Mucosa of stomach (tissue), 1 donor: ENCODE measurements at regions not wholly inside any gene's neighbourhood (a gene's known extent, or its start where the extent isn't known, plus 50 kb on each side); places are given as distances from the start of the nearest gene placed in this dataset.
"Not testable (repeated sequence)": the region's sequence is repeated elsewhere in the genome, so short reads cannot be mapped to it uniquely, and the experiment has no call there.

Experiments
- H3K27me3 ChIP-seq: one replicate; pipeline ENCODE4 v1.7.0; 2013; ENCODE audit warnings: mild to moderate bottlenecking, low read length; ENCODE audit not compliant: control insufficient read depth, insufficient read depth
- H3K36me3 ChIP-seq: one replicate; pipeline ENCODE4 v1.7.0; 2013; ENCODE audit warnings: low read length; ENCODE audit not compliant: control insufficient read depth, insufficient read depth
- H3K4me1 ChIP-seq: one replicate; pipeline ENCODE4 v1.7.0; 2013; ENCODE audit warnings: mild to moderate bottlenecking, low read length; ENCODE audit not compliant: control insufficient read depth, insufficient read depth
- H3K4me3 ChIP-seq: one replicate; pipeline ENCODE4 v1.7.0; 2013; ENCODE audit warnings: low read length
- H3K9ac ChIP-seq: one replicate; pipeline ENCODE4 v1.7.0; 2013; ENCODE audit warnings: mild to moderate bottlenecking, low read length, moderate library complexity
- H3K9me3 ChIP-seq: one replicate; pipeline ENCODE4 v1.7.0; 2013; ENCODE audit warnings: mild to moderate bottlenecking, low read length, moderate library complexity; ENCODE audit not compliant: control insufficient read depth
- donor health status: Pancreatic carcinoma.

GRCh38 chr7:42662862-42663261 lies 249.0 kb downstream of the C7orf25 start:
- Histone ChIP-seq H3K9me3 (no peaks in the 10 kb centered on the region), H3K27me3 (no peaks in the 10 kb centered on the region), H3K9ac (no peak overlapping the region), H3K4me1 (no peaks in the 10 kb centered on the region), H3K4me3 (no peak overlapping the region), H3K36me3 (no peaks in the 10 kb centered on the region)

GRCh38 chr7:42661312-42661711 lies 250.6 kb downstream of the C7orf25 start:
- no peaks in the 10 kb centered on the region for H3K9me3 ChIP-seq
- no peak overlapping the region for H3K9ac ChIP-seq
- no peak overlapping the region for H3K4me3 ChIP-seq
- H3K4me1 ChIP-seq, result no peaks in the 10 kb centered on the region
- H3K27me3 ChIP-seq, result no peaks in the 10 kb centered on the region
- H3K36me3 ChIP-seq, result no peaks in the 10 kb centered on the region

GRCh38 chr7:42650701-42651100 lies 261.2 kb downstream of the C7orf25 start:
- no peaks in the 10 kb centered on the region for H3K9me3 ChIP-seq

GRCh38 chr7:42650171-42650570 lies 261.7 kb downstream of the C7orf25 start:
- Histone ChIP-seq H3K9me3 (no peaks in the 10 kb centered on the region), H3K9ac (no peak overlapping the region), H3K4me3 (no peak overlapping the region), H3K36me3 (no peaks in the 10 kb centered on the region), H3K27me3 (no peaks in the 10 kb centered on the region), H3K4me1 (no peaks in the 10 kb centered on the region)

More at GRCh38 chr7:42650701-42651100, 261.2 kb downstream of the C7orf25 start:
- H3K9ac ChIP-seq, result no peak overlapping the region
- no peaks in the 10 kb centered on the region for H3K36me3 ChIP-seq
- H3K27me3 ChIP-seq, result no peaks in the 10 kb centered on the region
- H3K4me3 ChIP-seq, result no peak overlapping the region
- H3K4me1 ChIP-seq, result no peaks in the 10 kb centered on the region

- no peaks in the 10 kb centered on the region for H3K36me3 ChIP-seq
- no peak overlapping the region for H3K9ac ChIP-seq
- H3K27me3 ChIP-seq, result no peaks in the 10 kb centered on the region
- H3K9me3 ChIP-seq, result no peaks in the 10 kb centered on the region
- no peak overlapping the region for H3K4me3 ChIP-seq
- H3K4me1 ChIP-seq, result no peaks in the 10 kb centered on the region
Observed at GRCh38 chr7:42645906-42646305, 266.0 kb downstream of the C7orf25 start.

GRCh38 chr7:42642699-42643098 lies 269.2 kb downstream of the C7orf25 start:
- H3K9ac ChIP-seq, result no peak overlapping the region
- H3K4me3 ChIP-seq, result no peak overlapping the region
- H3K36me3 ChIP-seq, result no peaks in the 10 kb centered on the region
- no peaks in the 10 kb centered on the region for H3K4me1 ChIP-seq
- H3K9me3 ChIP-seq, result no peaks in the 10 kb centered on the region
- no peaks in the 10 kb centered on the region for H3K27me3 ChIP-seq

GRCh38 chr7:42639930-42640329 lies 271.9 kb downstream of the C7orf25 start:
- Histone ChIP-seq H3K27me3 (no peaks in the 10 kb centered on the region), H3K36me3 (no peaks in the 10 kb centered on the region), H3K4me1 (no peaks in the 10 kb centered on the region), H3K9me3 (no peaks in the 10 kb centered on the region), H3K4me3 (no peak overlapping the region), H3K9ac (no peak overlapping the region)

- not testable (repeated sequence) for H3K36me3 ChIP-seq, H3K4me1 ChIP-seq, H3K9me3 ChIP-seq, H3K4me3 ChIP-seq, H3K27me3 ChIP-seq, H3K9ac ChIP-seq
Observed at GRCh38 chr7:42636380-42636779, 275.5 kb downstream of the C7orf25 start.

GRCh38 chr7:42628054-42628453 lies 283.8 kb downstream of the C7orf25 start:
- no peak overlapping the region for H3K9ac ChIP-seq
- H3K4me3 ChIP-seq, result no peak overlapping the region
- H3K4me1 ChIP-seq, result no peaks in the 10 kb centered on the region
- no peaks in the 10 kb centered on the region for H3K27me3 ChIP-seq
- no peaks in the 10 kb centered on the region for H3K36me3 ChIP-seq
- H3K9me3 ChIP-seq, result no peaks in the 10 kb centered on the region

GRCh38 chr7:42627626-42628025 lies 284.2 kb downstream of the C7orf25 start:
- H3K4me3 ChIP-seq, result no peak overlapping the region
- no peaks in the 10 kb centered on the region for H3K36me3 ChIP-seq
- H3K4me1 ChIP-seq, result no peaks in the 10 kb centered on the region
- H3K9ac ChIP-seq, result no peak overlapping the region
- no peaks in the 10 kb centered on the region for H3K27me3 ChIP-seq
- no peaks in the 10 kb centered on the region for H3K9me3 ChIP-seq

- H3K4me3 ChIP-seq, result no peak overlapping the region
- no peaks in the 10 kb centered on the region for H3K27me3 ChIP-seq
- H3K36me3 ChIP-seq, result no peaks in the 10 kb centered on the region
- no peaks in the 10 kb centered on the region for H3K4me1 ChIP-seq
- no peaks in the 10 kb centered on the region for H3K9me3 ChIP-seq
- H3K9ac ChIP-seq, result no peak overlapping the region
Observed at GRCh38 chr7:42627101-42627500, 284.8 kb downstream of the C7orf25 start.

GRCh38 chr7:42625421-42625820 lies 286.4 kb downstream of the C7orf25 start:
- Histone ChIP-seq H3K4me3 (no peak overlapping the region), H3K27me3 (no peaks in the 10 kb centered on the region), H3K9ac (no peak overlapping the region), H3K36me3 (no peaks in the 10 kb centered on the region), H3K4me1 (no peaks in the 10 kb centered on the region), H3K9me3 (no peaks in the 10 kb centered on the region)

- Histone ChIP-seq H3K4me1 (no peaks in the 10 kb centered on the region), H3K9ac (no peak overlapping the region), H3K27me3 (no peaks in the 10 kb centered on the region), H3K9me3 (no peaks in the 10 kb centered on the region), H3K36me3 (no peaks in the 10 kb centered on the region), H3K4me3 (no peak overlapping the region)
Observed at GRCh38 chr7:42624471-42624870, 287.4 kb downstream of the C7orf25 start.
